HL-60 (cell line): ENCODE measurements at regions not wholly inside any gene's neighbourhood (a gene's known extent, or its start where the extent isn't known, plus 50 kb on each side); places are given as distances from the start of the nearest gene placed in this dataset.

Source experiments
- CTCF ChIP-seq: IDR thresholded peaks from one replicate; pipeline ENCODE4 v1.5.1; 2011; ENCODE audit warnings: low read length, control low read depth, inconsistent platforms; ENCODE audit not compliant: insufficient read depth
- GABPA ChIP-seq: IDR thresholded peaks from 2 replicates; pipeline ENCODE4 v1.6.1; 2012; ENCODE audit warnings: low read depth
- POLR2AphosphoS5 ChIP-seq: IDR thresholded peaks from 2 replicates; pipeline ENCODE4 v1.6.1; 2012; ENCODE audit warnings: low read depth
- REST ChIP-seq: IDR thresholded peaks from 2 replicates; pipeline ENCODE4 v1.6.1; 2012; ENCODE audit warnings: low read depth; ENCODE audit not compliant: insufficient replicate concordance

DNA sequence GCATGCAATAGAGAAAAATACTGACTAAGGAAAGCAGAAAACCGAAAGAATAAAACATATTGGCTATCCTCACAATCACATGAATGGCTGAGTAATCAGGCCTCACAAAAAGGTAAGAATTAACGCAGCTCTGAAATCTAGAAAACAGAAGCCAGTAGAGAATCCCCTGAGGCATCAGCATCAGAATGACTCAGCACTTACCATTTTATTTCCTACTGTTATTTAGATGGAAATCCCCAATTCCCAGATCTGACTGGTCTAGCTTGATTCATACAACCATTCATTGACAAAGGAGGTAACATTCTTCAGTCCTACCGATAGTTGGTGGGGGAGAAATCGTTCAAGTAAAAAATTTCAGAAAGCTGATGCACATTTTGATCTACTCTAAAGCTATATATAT is 1408.4 kb upstream of the WWC1 start:
- TF ChIP-seq CTCF (no peak), POLR2AphosphoS5 (no peak), REST (no peak), GABPA (no peak)
